Activated CD8-positive, alpha-beta memory T cell treated with anti-CD3 and anti-CD28 coated beads for 4 hours (primary cell): ENCODE measurements at regions not wholly inside any gene's neighbourhood (a gene's known extent, or its start where the extent isn't known, plus 50 kb on each side); places are given as distances from the start of the nearest gene placed in this dataset.
"Not testable (repeated sequence)": the region's sequence is repeated elsewhere in the genome, so short reads cannot be mapped to it uniquely, and the experiment has no call there.

Experiments
- DNase-seq, 2 donors: peaks; one replicate each; pipeline ENCODE4 v3.0.0-alpha.2; 2020; ENCODE audit warnings: low read depth in 2 of 2

- no peak for DNase-seq
Measured at GRCh38 chr9:110093417-110093816, 114.5 kb downstream of the C9orf152 start.

GRCh38 chr9:110093871-110094270, 114.1 kb downstream of the C9orf152 start:
- no peak for DNase-seq

- no peak for DNase-seq
Measured at GRCh38 chr9:110095161-110095595, 112.8 kb downstream of the C9orf152 start.

- DNase-seq: no peak
Measured at GRCh38 chr9:110095776-110096175, 112.2 kb downstream of the C9orf152 start.

GRCh38 chr9:110096674-110097073, 111.3 kb downstream of the C9orf152 start:
- not testable (repeated sequence) for DNase-seq

GRCh38 chr9:110099236-110100095, 108.5 kb downstream of the C9orf152 start:
- DNase-seq: no peak

GRCh38 chr9:110101531-110102161, 106.3 kb downstream of the C9orf152 start:
- DNase-seq: no peak

GRCh38 chr9:110103257-110103656, 104.7 kb downstream of the C9orf152 start:
- DNase-seq: no peak

GRCh38 chr9:110104261-110104809, 103.6 kb downstream of the C9orf152 start:
- no peak for DNase-seq

GRCh38 chr9:110105107-110105506, 102.9 kb downstream of the C9orf152 start:
- no peak for DNase-seq

GRCh38 chr9:110106661-110107060, 101.3 kb downstream of the C9orf152 start:
- DNase-seq: no peak

GRCh38 chr9:110109333-110110092, 98.4 kb downstream of the C9orf152 start:
- DNase-seq: no peak

GRCh38 chr9:110110154-110110553, 97.8 kb downstream of the C9orf152 start:
- DNase-seq: no peak

GRCh38 chr9:110111868-110112267, 96.1 kb downstream of the C9orf152 start:
- DNase-seq: no peak

GRCh38 chr9:110112792-110113191, 95.2 kb downstream of the C9orf152 start:
- DNase-seq: no peak

- no peak for DNase-seq
Measured at GRCh38 chr9:110114086-110114858, 93.7 kb downstream of the C9orf152 start.

- no peak for DNase-seq
Measured at GRCh38 chr9:110114859-110115201, 93.1 kb downstream of the C9orf152 start.

- DNase-seq: no peak
Measured at GRCh38 chr9:110115341-110115820, 92.6 kb downstream of the C9orf152 start.

GRCh38 chr9:110115826-110116542, 92.0 kb downstream of the C9orf152 start:
- DNase-seq: no peak

GRCh38 chr9:110116543-110116885, 91.4 kb downstream of the C9orf152 start:
- no peak for DNase-seq

GRCh38 chr9:110121170-110121569, 86.8 kb downstream of the C9orf152 start:
- DNase-seq: no peak
